IMR-90 (cell line): ENCODE measurements at regions not wholly inside any gene's neighbourhood (a gene's known extent, or its start where the extent isn't known, plus 50 kb on each side); places are given as distances from the start of the nearest gene placed in this dataset.

Experiments used
- ATAC-seq: fragments of 200-7000 bp; cut with Tn5 transposase; 2 replicates; pipeline ENCODE4 v1.9.1; 2020; ENCODE audit warnings: low read depth, mild to moderate bottlenecking, moderate library complexity
- BruUV-seq: library from RNA; stranded (reverse); fragments of 400-500 nt; replicated peaks from 2 replicates; lab custom pipeline; 2021; lab: Mats Ljungman, UMichigan
- CTCF ChIA-PET: fragments of 300-600 bp; formaldehyde crosslinking; extraction: SDS; loops from one replicate; lab custom pipeline; 2021; ENCODE audit warnings: antibody characterized with exemption; lab: Yijun Ruan, JAX
- POLR2A ChIA-PET: fragments of 300-600 bp; sonication (Branson Sonifier 250); formaldehyde crosslinking; loops from one replicate; lab custom pipeline; 2022; ENCODE audit warnings: antibody characterized with exemption; ENCODE audit not compliant: unreplicated experiment; lab: Charles Lee
- DNase-seq: peaks from one replicate; pipeline ENCODE4 v3.0.0; 2013
- H2AFZ ChIP-seq: replicated peaks from 2 replicates; pipeline ENCODE3; 2013; ENCODE audit warnings: low read length, mild to moderate bottlenecking; ENCODE audit not compliant: poor library complexity
- H2AK5ac ChIP-seq: 2 replicates; pipeline ENCODE4 v1.6.1; 2013; ENCODE audit warnings: low read depth, low read length, inconsistent platforms
- H2AK9ac ChIP-seq: replicated peaks from 2 replicates; pipeline ENCODE3; 2013; ENCODE audit warnings: mild to moderate bottlenecking, low read depth, low read length, moderate library complexity; ENCODE audit not compliant: poor library complexity
- H2BK120ac ChIP-seq: 2 replicates; pipeline ENCODE4 v1.6.1; 2013; ENCODE audit warnings: low read depth, low read length, inconsistent platforms
- H2BK15ac ChIP-seq: 3 replicates; pipeline ENCODE4 v1.6.1; 2013; ENCODE audit warnings: low read depth, low read length, inconsistent platforms
- H2BK20ac ChIP-seq: 2 replicates; pipeline ENCODE4 v1.6.1; 2013; ENCODE audit warnings: low read depth, mild to moderate bottlenecking, inconsistent platforms, low read length, moderate library complexity
- H2BK5ac ChIP-seq: 2 replicates; pipeline ENCODE4 v1.6.1; 2013; ENCODE audit warnings: mild to moderate bottlenecking, low read depth, low read length, inconsistent platforms; ENCODE audit not compliant: poor library complexity, severe bottlenecking
- H3K14ac ChIP-seq: replicated peaks from 2 replicates; pipeline ENCODE4 v1.6.1; 2013; ENCODE audit warnings: low read depth, low read length, inconsistent platforms
- H3K18ac ChIP-seq: 2 replicates; pipeline ENCODE4 v1.6.1; 2013; ENCODE audit warnings: low read depth, low read length, control low read depth
- H3K23ac ChIP-seq: 2 replicates; pipeline ENCODE4 v1.6.1; 2013; ENCODE audit warnings: low read depth, low read length, inconsistent platforms
- H3K27ac ChIP-seq: 2 replicates; pipeline ENCODE4 v1.5.1; 2013; ENCODE audit warnings: mild to moderate bottlenecking, control low read depth, low read length; ENCODE audit not compliant: insufficient read depth
- H3K27me3 ChIP-seq: 2 replicates; pipeline ENCODE4 v1.6.1; 2013; ENCODE audit warnings: low read length; ENCODE audit not compliant: control insufficient read depth, insufficient read depth
- H3K36me3 ChIP-seq: 2 replicates; pipeline ENCODE4 v1.6.1; 2013; ENCODE audit warnings: low read length, mixed read lengths; ENCODE audit not compliant: control insufficient read depth, insufficient read depth
- H3K4ac ChIP-seq: 2 replicates; pipeline ENCODE4 v1.6.1; 2013; ENCODE audit warnings: low read depth, low read length, inconsistent platforms
- H3K4me1 ChIP-seq: 2 replicates; pipeline ENCODE4 v1.6.1; 2013; ENCODE audit warnings: low read length, mixed read lengths; ENCODE audit not compliant: control insufficient read depth, insufficient read depth
- H3K4me2 ChIP-seq: 2 replicates; pipeline ENCODE4 v1.6.1; 2013; ENCODE audit warnings: low read depth, mild to moderate bottlenecking, control low read depth, low read length, moderate library complexity
- H3K4me3 ChIP-seq: 2 replicates; pipeline ENCODE4 v1.5.1; 2013; ENCODE audit warnings: low read depth, mild to moderate bottlenecking, control low read depth, low read length, moderate library complexity; ENCODE audit not compliant: insufficient read depth
- H3K56ac ChIP-seq: 2 replicates; pipeline ENCODE4 v1.6.1; 2013; ENCODE audit warnings: low read length, inconsistent platforms; ENCODE audit not compliant: insufficient read depth; ENCODE audit errors: extremely low read depth
- H3K79me1 ChIP-seq, 2 experiments: 2 replicates each; pipeline ENCODE4 v1.6.1; 2013; ENCODE audit warnings: low read length in 2 of 2, inconsistent platforms in 1 of 2, low read depth in 1 of 2
- H3K9ac ChIP-seq: 2 replicates; pipeline ENCODE4 v1.6.1; 2013; ENCODE audit warnings: low read depth, low read length, control low read depth
- H3K9me1 ChIP-seq: 2 replicates; pipeline ENCODE4 v1.6.1; 2013; ENCODE audit warnings: low read length, inconsistent platforms; ENCODE audit not compliant: insufficient read depth
- H3K9me3 ChIP-seq: 2 replicates; pipeline ENCODE4 v1.6.1; 2013; ENCODE audit warnings: low read length; ENCODE audit not compliant: control insufficient read depth, insufficient read depth
- H4K20me1 ChIP-seq: 2 replicates; pipeline ENCODE4 v1.6.1; 2013; ENCODE audit warnings: low read length, inconsistent platforms; ENCODE audit not compliant: insufficient read depth
- H4K5ac ChIP-seq: 2 replicates; pipeline ENCODE4 v1.6.1; 2013; ENCODE audit warnings: mild to moderate bottlenecking, low read depth, low read length, control low read depth
- H4K8ac ChIP-seq, 2 experiments: 2 replicates each; pipeline ENCODE4 v1.6.1; 2013; ENCODE audit warnings: low read depth in 2 of 2, low read length in 2 of 2, control low read depth in 1 of 2, inconsistent platforms in 1 of 2
- H4K91ac ChIP-seq: 2 replicates; pipeline ENCODE4 v1.6.1; 2013; ENCODE audit warnings: low read depth, low read length, inconsistent platforms; ENCODE audit not compliant: insufficient read depth
- BHLHE40 ChIP-seq: fragments of 150-350 bp; IDR thresholded peaks from 2 replicates; pipeline ENCODE4 v1.6.1; 2016; ENCODE audit warnings: mild to moderate bottlenecking, low read depth, low read length
- CEBPB ChIP-seq: IDR thresholded peaks from 2 replicates; pipeline ENCODE4 v1.6.1; 2012; ENCODE audit warnings: low read depth, low read length, improper control_type of control experiment
- CTCF ChIP-seq: conservative IDR thresholded peaks from 2 replicates; pipeline ENCODE4 v1.5.1; 2012; ENCODE audit warnings: mild to moderate bottlenecking, low read depth, low read length, improper control_type of control experiment
- FOS ChIP-seq: fragments of 150-350 bp; IDR thresholded peaks from 2 replicates; pipeline ENCODE4 v1.6.1; 2016; ENCODE audit warnings: low read depth, low read length
- MAFK ChIP-seq: IDR thresholded peaks from 2 replicates; pipeline ENCODE4 v1.6.1; 2012; ENCODE audit warnings: low read depth, low read length, improper control_type of control experiment
- MXI1 ChIP-seq: IDR thresholded peaks from 2 replicates; pipeline ENCODE4 v1.6.1; 2012; ENCODE audit warnings: low read depth, mild to moderate bottlenecking, low read length, moderate library complexity, borderline replicate concordance
- SMC3 ChIP-seq: fragments of 150-350 bp; IDR thresholded peaks from 2 replicates; pipeline ENCODE4 v1.6.1; 2016; ENCODE audit warnings: low read depth, mild to moderate bottlenecking, antibody characterized with exemption, low read length, moderate library complexity
- WGBS, 2 experiments: methylation state at CpG; one replicate each; pipeline versions ENCODE4 v1.1.5 to v1.1.7; 2013; ENCODE audit warnings: missing lambda C conversion rate in 2 of 2; ENCODE audit not compliant: insufficient read length in 1 of 2; ENCODE audit errors: extremely low coverage in 2 of 2; 5-methylcytosine and 5-hydroxymethylcytosine counted together
- dilution Hi-C: fragments of 300-500 bp; cut with HindIII; formaldehyde crosslinking; loops from one replicate; pipeline ENCODE4 v1.14.3; 2018; ENCODE audit warnings: low sequenced_read_pairs; ENCODE audit not compliant: unreplicated experiment
- in situ Hi-C: fragments of 300-500 bp; cut with MboI; formaldehyde crosslinking; loops from 3 replicates; pipeline ENCODE4 v1.14.3; 2019; ENCODE audit warnings: low sequenced_read_pairs, inconsistent platforms, mixed read lengths
- intact Hi-C: fragments of 100-400 bp; cut with micrococcal nuclease; formaldehyde crosslinking; loops from 2 replicates; pipeline ENCODE4 v1.10.0; 2022
- TF ChIP-seq, protein P1 (sequence below): fragments of 150-350 bp; IDR thresholded peaks from 2 replicates; pipeline ENCODE4 v1.6.1; 2017; ENCODE audit warnings: mild to moderate bottlenecking, antibody characterized with exemption, low read length, low read depth

DNA sequence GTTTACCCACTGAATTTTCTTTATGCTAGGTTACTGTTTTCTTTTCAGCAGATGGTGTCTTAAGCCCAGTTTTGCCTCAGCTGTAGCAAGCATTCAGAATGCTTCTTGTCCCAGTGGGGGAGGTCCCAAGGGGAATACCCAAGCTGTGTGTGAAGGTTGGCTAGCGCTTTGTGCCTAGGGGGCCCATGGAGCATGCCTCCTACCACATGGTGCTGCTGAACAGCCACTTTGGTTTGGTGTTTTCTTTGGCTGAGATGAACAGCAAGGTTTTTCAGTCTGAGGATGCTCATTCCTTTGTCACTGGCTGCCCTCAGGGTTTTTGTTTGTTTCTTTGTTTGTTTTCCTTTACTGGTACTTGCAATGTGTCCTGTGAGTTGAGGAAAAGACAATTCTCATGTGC, 99.0 kb downstream of the PCDH20 start:
- no peak overlapping the region for H3K9ac ChIP-seq
- DNase-seq (no peak), ATAC-seq (no peak)
- dilution Hi-C loops (no loop called here), in situ Hi-C loops (no loop called here), intact Hi-C loops (no loop called here)
- H3K4ac ChIP-seq, result no peak overlapping the region
- no peak overlapping the region for H4K91ac ChIP-seq
- H2AK5ac ChIP-seq, result no peak overlapping the region
- ChIA-PET POLR2A (no interaction called here), CTCF (no interaction called here)
- no peak overlapping the region for H2BK20ac ChIP-seq
- no peaks in the 10 kb centered on the region for H3K27me3 ChIP-seq
- no peaks in the 10 kb centered on the region for H3K36me3 ChIP-seq
- TF ChIP-seq CTCF (no peak), BHLHE40 (no peak), CEBPB (no peak), MXI1 (no peak), SMC3 (no peak), MAFK (no peak), FOS (no peak)
- TF ChIP-seq, protein P1, sequence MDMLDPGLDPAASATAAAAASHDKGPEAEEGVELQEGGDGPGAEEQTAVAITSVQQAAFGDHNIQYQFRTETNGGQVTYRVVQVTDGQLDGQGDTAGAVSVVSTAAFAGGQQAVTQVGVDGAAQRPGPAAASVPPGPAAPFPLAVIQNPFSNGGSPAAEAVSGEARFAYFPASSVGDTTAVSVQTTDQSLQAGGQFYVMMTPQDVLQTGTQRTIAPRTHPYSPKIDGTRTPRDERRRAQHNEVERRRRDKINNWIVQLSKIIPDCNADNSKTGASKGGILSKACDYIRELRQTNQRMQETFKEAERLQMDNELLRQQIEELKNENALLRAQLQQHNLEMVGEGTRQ, result no peak
- H3K9me1 ChIP-seq, result no peaks in the 10 kb centered on the region
- H2BK15ac ChIP-seq, result no peak overlapping the region
- no peak overlapping the region for H2BK120ac ChIP-seq
- H3K4me2 ChIP-seq, result no peak overlapping the region
- no peak overlapping the region for H4K8ac ChIP-seq
- no peak overlapping the region for H3K23ac ChIP-seq
- H3K56ac ChIP-seq, result no peak overlapping the region
- no peak overlapping the region for H2BK5ac ChIP-seq
- peaks cover 3% of the 10 kb centered on the region for H3K9me3 ChIP-seq
- H2AK9ac ChIP-seq, result no peak overlapping the region
- no CpG with 5 or more reads among the region's 1 CpG for WGBS, 2 experiments
- H2AFZ ChIP-seq, result no peak overlapping the region
- no peaks in the 10 kb centered on the region for H3K79me1 ChIP-seq
- H3K14ac ChIP-seq, result no peak overlapping the region
- H3K27ac ChIP-seq, result no peak overlapping the region
- no peak overlapping the region for H3K18ac ChIP-seq
- H4K5ac ChIP-seq, result no peak overlapping the region
- BruUV-seq, result no TSS peak
- H3K4me1 ChIP-seq, result no peaks in the 10 kb centered on the region
- no peaks in the 10 kb centered on the region for H4K20me1 ChIP-seq
- no peak overlapping the region for H3K4me3 ChIP-seq
